OCI-LY1 (cell line): ENCODE measurements at regions not wholly inside any gene's neighbourhood (a gene's known extent, or its start where the extent isn't known, plus 50 kb on each side); places are given as distances from the start of the nearest gene placed in this dataset.

Experiments
- H2AFZ ChIP-seq: fragments of 200-600 bp; sonication (generic), shearing (Covaris generic); 2 replicates; pipeline ENCODE4 v1.6.0; 2014; ENCODE audit warnings: antibody characterized with exemption, mild to moderate bottlenecking, low read length
- H3F3A ChIP-seq: fragments of 200-600 bp; sonication (generic), shearing (Covaris generic); 2 replicates; pipeline ENCODE4 v1.6.0; 2014; ENCODE audit warnings: mild to moderate bottlenecking, antibody characterized with exemption, low read length, moderate library complexity; ENCODE audit not compliant: insufficient read depth
- H3K27ac ChIP-seq: fragments of 200-600 bp; sonication (generic); 2 replicates; pipeline ENCODE4 v1.5.1; 2014; ENCODE audit warnings: low read length, mixed run types, mild to moderate bottlenecking, low read depth; ENCODE audit not compliant: poor library complexity, severe bottlenecking
- H3K27me3 ChIP-seq: fragments of 200-600 bp; sonication (generic); 2 replicates; pipeline ENCODE4 v1.6.0; 2014; ENCODE audit warnings: antibody characterized with exemption, mild to moderate bottlenecking, low read length, moderate library complexity; ENCODE audit not compliant: insufficient read depth
- H3K36me3 ChIP-seq: fragments of 200-600 bp; sonication (generic); 2 replicates; pipeline ENCODE4 v1.6.1; 2014; ENCODE audit warnings: mild to moderate bottlenecking, antibody characterized with exemption, low read length, moderate library complexity, mixed read lengths; ENCODE audit not compliant: insufficient read depth
- H3K4me1 ChIP-seq: fragments of 200-600 bp; sonication (generic); 2 replicates; pipeline ENCODE4 v1.5.1; 2014; ENCODE audit warnings: mild to moderate bottlenecking, low read length, moderate library complexity; ENCODE audit not compliant: insufficient read depth, severe bottlenecking
- H3K4me2 ChIP-seq: fragments of 200-600 bp; sonication (generic), shearing (Covaris generic); 2 replicates; pipeline ENCODE4 v1.6.1; 2014; ENCODE audit warnings: low read length
- H3K4me3 ChIP-seq: fragments of 200-600 bp; sonication (generic); 2 replicates; pipeline ENCODE4 v1.5.1; 2014; ENCODE audit warnings: low read length, low read depth, mild to moderate bottlenecking, mixed read lengths; ENCODE audit not compliant: poor library complexity, severe bottlenecking
- H3K79me2 ChIP-seq: fragments of 200-600 bp; shearing (Covaris generic); 2 replicates; pipeline ENCODE4 v1.6.1; 2016; ENCODE audit warnings: mixed run types, low read length, mixed read lengths; ENCODE audit not compliant: insufficient read depth
- H3K9ac ChIP-seq: fragments of 200-600 bp; sonication (generic), shearing (Covaris generic); 2 replicates; pipeline ENCODE4 v1.6.1; 2014; ENCODE audit warnings: mild to moderate bottlenecking, low read length, mixed read lengths
- H3K9me2 ChIP-seq: fragments of 200-600 bp; sonication (generic), shearing (Covaris generic); 2 replicates; pipeline ENCODE4 v1.6.1; 2014; ENCODE audit warnings: low read depth, mild to moderate bottlenecking, low read length, mixed read lengths
- H3K9me3 ChIP-seq: fragments of 200-600 bp; shearing (Covaris generic); 2 replicates; pipeline ENCODE4 v1.6.1; 2014; ENCODE audit warnings: low read length, mixed read lengths
- H4K20me1 ChIP-seq: fragments of 200-600 bp; sonication (generic), shearing (Covaris generic); 2 replicates; pipeline ENCODE4 v1.6.0; 2016; ENCODE audit warnings: mild to moderate bottlenecking, low read length; ENCODE audit not compliant: insufficient read depth
- EZH2 ChIP-seq: fragments of 200-600 bp; sonication (generic), shearing (Covaris generic); IDR thresholded peaks from 2 replicates; pipeline ENCODE4 v1.8.0; 2017; ENCODE audit warnings: borderline replicate concordance, mixed run types, mild to moderate bottlenecking, antibody characterized with exemption, low read length, moderate library complexity, mixed read lengths
- TF ChIP-seq, protein P1 (sequence below): fragments of 200-600 bp; sonication (generic), shearing (Covaris generic); IDR thresholded peaks from 2 replicates; pipeline ENCODE4 v1.5.1; 2017; ENCODE audit warnings: mild to moderate bottlenecking, antibody characterized with exemption, low read length, moderate library complexity, mixed read lengths

DNA sequence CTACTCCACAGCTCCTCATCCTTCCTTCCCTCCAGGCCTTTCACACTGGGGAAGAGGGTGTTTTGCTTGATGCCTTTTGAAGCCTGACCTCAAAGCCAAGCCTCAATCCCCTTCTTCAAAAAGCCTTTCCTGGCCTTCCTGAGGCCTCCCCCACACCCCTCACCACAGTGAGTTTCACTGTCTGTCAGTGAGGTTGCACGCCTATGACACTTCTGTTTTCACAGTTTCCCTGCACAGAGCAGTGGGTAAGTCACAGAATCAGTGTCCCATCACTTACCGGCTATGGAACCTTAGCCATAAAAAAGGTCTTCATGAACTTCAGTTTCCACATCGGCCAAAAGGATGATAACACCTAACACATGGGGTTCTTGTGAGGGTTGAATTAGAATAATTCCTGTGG, 371.4 kb downstream of the UQCRFS1 start:
- Histone ChIP-seq H3K9ac (no peak overlapping the region), H3K4me3 (no peak overlapping the region), H3K4me2 (no peak overlapping the region)

DNA sequence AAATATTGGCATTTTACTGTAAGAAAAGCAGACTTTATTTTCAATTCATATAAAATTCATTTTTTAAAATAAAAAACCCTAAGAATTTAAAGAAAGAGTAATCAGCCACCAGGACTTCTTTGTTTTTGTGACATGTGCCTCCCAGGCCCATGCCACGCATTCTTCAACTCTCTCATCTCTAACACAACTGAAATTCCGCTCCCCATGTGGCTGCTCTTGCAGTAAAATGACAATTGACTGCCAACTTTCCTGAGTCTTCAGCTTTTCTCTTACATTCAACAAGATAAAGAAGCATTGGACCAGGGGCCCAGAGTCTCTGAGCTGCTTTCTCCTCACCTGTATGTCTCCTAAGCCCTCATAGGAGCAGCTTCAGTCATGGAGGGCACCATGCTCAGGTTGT, 372.1 kb downstream of the UQCRFS1 start:
- H3F3A ChIP-seq: no peaks in the 10 kb centered on the region
- H3K79me2 ChIP-seq: no peaks in the 10 kb centered on the region
- no peaks in the 10 kb centered on the region for H3K36me3 ChIP-seq
- H3K9me2 ChIP-seq: no peaks in the 10 kb centered on the region
- TF ChIP-seq, protein P1, sequence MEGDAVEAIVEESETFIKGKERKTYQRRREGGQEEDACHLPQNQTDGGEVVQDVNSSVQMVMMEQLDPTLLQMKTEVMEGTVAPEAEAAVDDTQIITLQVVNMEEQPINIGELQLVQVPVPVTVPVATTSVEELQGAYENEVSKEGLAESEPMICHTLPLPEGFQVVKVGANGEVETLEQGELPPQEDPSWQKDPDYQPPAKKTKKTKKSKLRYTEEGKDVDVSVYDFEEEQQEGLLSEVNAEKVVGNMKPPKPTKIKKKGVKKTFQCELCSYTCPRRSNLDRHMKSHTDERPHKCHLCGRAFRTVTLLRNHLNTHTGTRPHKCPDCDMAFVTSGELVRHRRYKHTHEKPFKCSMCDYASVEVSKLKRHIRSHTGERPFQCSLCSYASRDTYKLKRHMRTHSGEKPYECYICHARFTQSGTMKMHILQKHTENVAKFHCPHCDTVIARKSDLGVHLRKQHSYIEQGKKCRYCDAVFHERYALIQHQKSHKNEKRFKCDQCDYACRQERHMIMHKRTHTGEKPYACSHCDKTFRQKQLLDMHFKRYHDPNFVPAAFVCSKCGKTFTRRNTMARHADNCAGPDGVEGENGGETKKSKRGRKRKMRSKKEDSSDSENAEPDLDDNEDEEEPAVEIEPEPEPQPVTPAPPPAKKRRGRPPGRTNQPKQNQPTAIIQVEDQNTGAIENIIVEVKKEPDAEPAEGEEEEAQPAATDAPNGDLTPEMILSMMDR: no peak
- H3K4me3 ChIP-seq: no peak overlapping the region
- H3K27me3 ChIP-seq: no peaks in the 10 kb centered on the region
- no peak overlapping the region for H3K27ac ChIP-seq
- no peak overlapping the region for H3K4me2 ChIP-seq
- no peak overlapping the region for H3K9ac ChIP-seq
- no peaks in the 10 kb centered on the region for H3K9me3 ChIP-seq
- no peak overlapping the region for H2AFZ ChIP-seq
- no peaks in the 10 kb centered on the region for H3K4me1 ChIP-seq
- no peaks in the 10 kb centered on the region for H4K20me1 ChIP-seq

More for the DNA sequence above, 371.4 kb downstream of the UQCRFS1 start:
- TF ChIP-seq, protein P1: no peak
- TF ChIP-seq EZH2: no peak
- no peaks in the 10 kb centered on the region for H3K4me1 ChIP-seq
- no peaks in the 10 kb centered on the region for H3K27me3 ChIP-seq
- H4K20me1 ChIP-seq: no peaks in the 10 kb centered on the region
- H3K27ac ChIP-seq: no peak overlapping the region
- H3F3A ChIP-seq: no peaks in the 10 kb centered on the region
- no peak overlapping the region for H2AFZ ChIP-seq
- no peaks in the 10 kb centered on the region for H3K36me3 ChIP-seq
- no peaks in the 10 kb centered on the region for H3K79me2 ChIP-seq
- no peaks in the 10 kb centered on the region for H3K9me3 ChIP-seq
- no peaks in the 10 kb centered on the region for H3K9me2 ChIP-seq

DNA sequence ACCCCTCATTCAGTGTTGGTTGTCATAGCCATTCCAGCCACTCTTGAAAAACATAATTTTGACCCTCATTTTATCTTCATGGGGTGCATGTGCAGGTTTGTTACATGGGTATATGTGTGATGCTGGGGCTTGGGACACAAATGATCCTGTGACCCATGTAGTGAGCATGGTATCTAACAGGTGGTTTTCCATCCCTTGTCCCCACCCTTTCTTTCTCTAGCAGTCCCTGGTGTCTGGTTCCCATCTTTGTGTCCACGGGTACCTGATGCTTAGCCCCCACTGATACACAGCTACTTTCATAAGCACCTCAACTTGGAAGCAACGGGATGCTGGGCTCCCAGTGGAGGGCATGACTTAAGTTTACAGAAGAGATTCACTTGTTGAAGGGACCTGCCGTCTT, 373.5 kb downstream of the UQCRFS1 start:
- no peak overlapping the region for H3K9ac ChIP-seq
- no peaks in the 10 kb centered on the region for H3F3A ChIP-seq
- H3K36me3 ChIP-seq: no peaks in the 10 kb centered on the region
- H3K27me3 ChIP-seq: no peaks in the 10 kb centered on the region
- H3K4me2 ChIP-seq: no peak overlapping the region
- no peaks in the 10 kb centered on the region for H4K20me1 ChIP-seq
- H3K4me1 ChIP-seq: no peaks in the 10 kb centered on the region
- no peak overlapping the region for H3K4me3 ChIP-seq
- no peaks in the 10 kb centered on the region for H3K9me2 ChIP-seq
- TF ChIP-seq, protein P1: no peak
- TF ChIP-seq EZH2: no peak
- no peaks in the 10 kb centered on the region for H3K79me2 ChIP-seq
- no peaks in the 10 kb centered on the region for H3K9me3 ChIP-seq
- H2AFZ ChIP-seq: no peak overlapping the region
- H3K27ac ChIP-seq: no peak overlapping the region
